ENCODE measurements at regions not wholly inside any gene's neighbourhood (a gene's known extent, or its start where the extent isn't known, plus 50 kb on each side); places are given as distances from the start of the nearest gene placed in this dataset.
A peak's percentile ranks its signal among the peaks of the same experiment; 100 is the strongest.
"Not testable (repeated sequence)": the region's sequence is repeated elsewhere in the genome, so short reads cannot be mapped to it uniquely, and the experiment has no call there.

- DNase-seq (ENCODE audit: low read depth, low spot score) = no peak
- in situ Hi-C loops (cut with HindIII; ENCODE audit: low pct_unique_long_range_greater_than_20kb, low sequenced_read_pairs) = no loop called here
These were observed 817.5 kb downstream of the NXPH1 start for GRCh38 chr7:9250876-9251275.

- peak; percentile 15 for DNase-seq (ENCODE audit: low read depth, low spot score)
- in situ Hi-C loops (cut with HindIII; ENCODE audit: low pct_unique_long_range_greater_than_20kb, low sequenced_read_pairs) = no loop called here
These were observed 831.0 kb downstream of the NXPH1 start for GRCh38 chr7:9264395-9264794.

GRCh38 chr7:9280088-9280487 is 846.7 kb downstream of the NXPH1 start:
- DNase-seq (ENCODE audit: low read depth, low spot score) = no peak
- in situ Hi-C loops (cut with HindIII; ENCODE audit: low pct_unique_long_range_greater_than_20kb, low sequenced_read_pairs) = no loop called here

GRCh38 chr7:9283246-9283645 is 849.8 kb downstream of the NXPH1 start:
- DNase-seq (ENCODE audit: low read depth, low spot score) = no peak
- in situ Hi-C loops (cut with HindIII; ENCODE audit: low pct_unique_long_range_greater_than_20kb, low sequenced_read_pairs) = no loop called here

GRCh38 chr7:9302436-9302835 is 869.0 kb downstream of the NXPH1 start:
- in situ Hi-C loops (cut with HindIII; ENCODE audit: low pct_unique_long_range_greater_than_20kb, low sequenced_read_pairs) = no loop called here
- no peak for DNase-seq (ENCODE audit: low read depth, low spot score)

- in situ Hi-C loops (cut with HindIII; ENCODE audit: low pct_unique_long_range_greater_than_20kb, low sequenced_read_pairs) = no loop called here
These were observed 873.7 kb downstream of the NXPH1 start for GRCh38 chr7:9307131-9307530.

GRCh38 chr7:9324513-9324912 is 891.1 kb downstream of the NXPH1 start:
- in situ Hi-C loops (cut with HindIII; ENCODE audit: low pct_unique_long_range_greater_than_20kb, low sequenced_read_pairs) = no loop called here
- DNase-seq (ENCODE audit: low read depth, low spot score) = no peak

More at GRCh38 chr7:9307131-9307530, 873.7 kb downstream of the NXPH1 start:
- no peak for DNase-seq (ENCODE audit: low read depth, low spot score)

GRCh38 chr7:9328296-9328695 is 894.9 kb downstream of the NXPH1 start:
- in situ Hi-C loops (cut with HindIII; ENCODE audit: low pct_unique_long_range_greater_than_20kb, low sequenced_read_pairs) = no loop called here
- DNase-seq (ENCODE audit: low read depth, low spot score) = no peak

- DNase-seq (ENCODE audit: low read depth, low spot score) = no peak
- in situ Hi-C loops (cut with HindIII; ENCODE audit: low pct_unique_long_range_greater_than_20kb, low sequenced_read_pairs) = no loop called here
These were observed 916.2 kb downstream of the NXPH1 start for GRCh38 chr7:9349625-9350024.

- in situ Hi-C loops (cut with HindIII; ENCODE audit: low pct_unique_long_range_greater_than_20kb, low sequenced_read_pairs) = no loop called here
- no peak for DNase-seq (ENCODE audit: low read depth, low spot score)
These were observed 957.8 kb downstream of the NXPH1 start for GRCh38 chr7:9391221-9391620.

- in situ Hi-C loops (cut with HindIII; ENCODE audit: low pct_unique_long_range_greater_than_20kb, low sequenced_read_pairs) = no loop called here
- DNase-seq (ENCODE audit: low read depth, low spot score) = no peak
These were observed 958.6 kb downstream of the NXPH1 start for GRCh38 chr7:9391984-9392383.

GRCh38 chr7:9404386-9404785 is 971.0 kb downstream of the NXPH1 start:
- in situ Hi-C loops (cut with HindIII; ENCODE audit: low pct_unique_long_range_greater_than_20kb, low sequenced_read_pairs); DNase-seq (ENCODE audit: low read depth, low spot score): not testable (repeated sequence)

GRCh38 chr7:9407816-9408215 is 974.4 kb downstream of the NXPH1 start:
- in situ Hi-C loops (cut with HindIII; ENCODE audit: low pct_unique_long_range_greater_than_20kb, low sequenced_read_pairs) = no loop called here
- no peak for DNase-seq (ENCODE audit: low read depth, low spot score)

GRCh38 chr7:9453521-9453920 is 1020.1 kb downstream of the NXPH1 start:
- in situ Hi-C loops (cut with HindIII; ENCODE audit: low pct_unique_long_range_greater_than_20kb, low sequenced_read_pairs) = no loop called here
- no peak for DNase-seq (ENCODE audit: low read depth, low spot score)

GRCh38 chr7:9488555-9488954 is 1055.1 kb downstream of the NXPH1 start:
- in situ Hi-C loops (cut with HindIII; ENCODE audit: low pct_unique_long_range_greater_than_20kb, low sequenced_read_pairs) = no loop called here
- DNase-seq (ENCODE audit: low read depth, low spot score) = no peak

GRCh38 chr7:9498303-9498702 is 1064.9 kb downstream of the NXPH1 start:
- in situ Hi-C loops (cut with HindIII; ENCODE audit: low pct_unique_long_range_greater_than_20kb, low sequenced_read_pairs) = no loop called here

GRCh38 chr7:9502269-9502668 is 1068.9 kb downstream of the NXPH1 start:
- in situ Hi-C loops (cut with HindIII; ENCODE audit: low pct_unique_long_range_greater_than_20kb, low sequenced_read_pairs) = no loop called here
- no peak for DNase-seq (ENCODE audit: low read depth, low spot score)

More at GRCh38 chr7:9498303-9498702, 1064.9 kb downstream of the NXPH1 start:
- DNase-seq (ENCODE audit: low read depth, low spot score) = no peak

GRCh38 chr7:9504678-9505077 is 1071.3 kb downstream of the NXPH1 start:
- in situ Hi-C loops (cut with HindIII; ENCODE audit: low pct_unique_long_range_greater_than_20kb, low sequenced_read_pairs) = no loop called here
- DNase-seq (ENCODE audit: low read depth, low spot score) = no peak

- DNase-seq (ENCODE audit: low read depth, low spot score) = no peak
- in situ Hi-C loops (cut with HindIII; ENCODE audit: low pct_unique_long_range_greater_than_20kb, low sequenced_read_pairs) = no loop called here
These were observed 1072.1 kb downstream of the NXPH1 start for GRCh38 chr7:9505516-9505915.

- in situ Hi-C loops (cut with HindIII; ENCODE audit: low pct_unique_long_range_greater_than_20kb, low sequenced_read_pairs) = no loop called here
- DNase-seq (ENCODE audit: low read depth, low spot score) = no peak
These were observed 1073.9 kb downstream of the NXPH1 start for GRCh38 chr7:9507290-9507689.

Measured in SK-MEL-5 (cell line).